ENCODE measurements at regions not wholly inside any gene's neighbourhood (a gene's known extent, or its start where the extent isn't known, plus 50 kb on each side); places are given as distances from the start of the nearest gene placed in this dataset.
"Not testable (repeated sequence)": the region's sequence is repeated elsewhere in the genome, so short reads cannot be mapped to it uniquely, and the experiment has no call there.

DNA sequence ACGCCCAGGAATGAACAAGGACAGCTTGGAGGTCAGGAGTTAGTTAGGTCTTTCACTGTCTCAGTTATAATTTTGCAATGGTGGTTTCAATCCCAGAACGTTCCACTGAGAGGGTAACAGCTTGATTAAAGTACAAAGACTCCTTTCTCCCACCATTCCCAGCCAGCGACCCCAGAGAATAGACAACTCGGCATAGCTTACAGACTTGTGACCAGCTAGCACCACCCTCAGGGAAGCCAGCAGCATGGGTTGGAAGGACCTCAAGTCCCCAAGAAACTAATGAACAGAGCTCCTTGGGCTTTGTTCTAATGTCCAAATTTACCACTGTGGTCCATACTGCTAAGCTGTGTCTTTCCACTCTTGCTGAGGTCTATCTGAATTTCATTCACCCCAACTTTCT lies 72.0 kb upstream of the MED14 start:
- no peak overlapping the region for H2AFZ ChIP-seq (ENCODE audit: low read depth)
- H3K79me2 ChIP-seq (ENCODE audit: insufficient read depth, low read depth) = no peaks in the 10 kb centered on the region
- no peak overlapping the region for H3K4me3 ChIP-seq (IDR thresholded peaks at IDR 0.05; ENCODE audit: insufficient read depth, low read depth, low read length)
- H3K4me1 ChIP-seq (ENCODE audit: low read depth, poor library complexity, severe bottlenecking) = no peaks in the 10 kb centered on the region
- H3K27ac ChIP-seq = no peak overlapping the region
- H4K20me1 ChIP-seq (ENCODE audit: insufficient read depth) = no peaks in the 10 kb centered on the region
- no peak overlapping the region for H3K9ac ChIP-seq
- TF ChIP-seq, protein P1, sequence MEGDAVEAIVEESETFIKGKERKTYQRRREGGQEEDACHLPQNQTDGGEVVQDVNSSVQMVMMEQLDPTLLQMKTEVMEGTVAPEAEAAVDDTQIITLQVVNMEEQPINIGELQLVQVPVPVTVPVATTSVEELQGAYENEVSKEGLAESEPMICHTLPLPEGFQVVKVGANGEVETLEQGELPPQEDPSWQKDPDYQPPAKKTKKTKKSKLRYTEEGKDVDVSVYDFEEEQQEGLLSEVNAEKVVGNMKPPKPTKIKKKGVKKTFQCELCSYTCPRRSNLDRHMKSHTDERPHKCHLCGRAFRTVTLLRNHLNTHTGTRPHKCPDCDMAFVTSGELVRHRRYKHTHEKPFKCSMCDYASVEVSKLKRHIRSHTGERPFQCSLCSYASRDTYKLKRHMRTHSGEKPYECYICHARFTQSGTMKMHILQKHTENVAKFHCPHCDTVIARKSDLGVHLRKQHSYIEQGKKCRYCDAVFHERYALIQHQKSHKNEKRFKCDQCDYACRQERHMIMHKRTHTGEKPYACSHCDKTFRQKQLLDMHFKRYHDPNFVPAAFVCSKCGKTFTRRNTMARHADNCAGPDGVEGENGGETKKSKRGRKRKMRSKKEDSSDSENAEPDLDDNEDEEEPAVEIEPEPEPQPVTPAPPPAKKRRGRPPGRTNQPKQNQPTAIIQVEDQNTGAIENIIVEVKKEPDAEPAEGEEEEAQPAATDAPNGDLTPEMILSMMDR (conservative IDR thresholded peaks at IDR 0.05; ENCODE audit: low read depth, low read length) = no peak
- H3K36me3 ChIP-seq (ENCODE audit: insufficient read depth) = no peaks in the 10 kb centered on the region
- no peak overlapping the region for H3K4me2 ChIP-seq
- H3K27me3 ChIP-seq (ENCODE audit: insufficient read depth, low read depth) = no peaks in the 10 kb centered on the region

DNA sequence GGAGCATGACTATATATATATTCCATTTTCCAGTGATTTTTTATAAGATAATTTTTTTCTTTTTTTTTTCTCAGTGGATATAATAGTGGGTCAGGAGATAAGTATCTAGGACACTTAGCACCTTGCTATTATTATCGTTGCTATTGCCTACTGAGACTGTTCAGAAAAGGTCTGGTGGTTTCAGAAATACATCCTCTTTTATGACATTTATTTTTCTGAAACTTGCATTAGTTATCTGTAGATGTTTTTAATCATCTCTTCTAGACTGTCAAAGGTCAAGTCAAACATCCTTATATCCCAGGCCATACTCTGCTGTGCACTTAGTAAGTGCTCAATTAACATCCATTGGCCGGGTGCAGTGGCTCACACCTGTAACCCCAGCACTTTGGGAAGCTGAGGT lies 72.9 kb upstream of the MED14 start:
- H3K4me1 ChIP-seq (ENCODE audit: low read depth, poor library complexity, severe bottlenecking) = no peaks in the 10 kb centered on the region
- no peak overlapping the region for H3K9ac ChIP-seq
- no peaks in the 10 kb centered on the region for H3K79me2 ChIP-seq (ENCODE audit: insufficient read depth, low read depth)
- no peaks in the 10 kb centered on the region for H4K20me1 ChIP-seq (ENCODE audit: insufficient read depth)
- H3K4me3 ChIP-seq (IDR thresholded peaks at IDR 0.05; ENCODE audit: insufficient read depth, low read depth, low read length) = no peak overlapping the region
- H3K4me2 ChIP-seq = no peak overlapping the region
- no peaks in the 10 kb centered on the region for H3K36me3 ChIP-seq (ENCODE audit: insufficient read depth)
- no peak overlapping the region for H3K27ac ChIP-seq
- H2AFZ ChIP-seq (ENCODE audit: low read depth) = no peak overlapping the region
- TF ChIP-seq, protein P1 (conservative IDR thresholded peaks at IDR 0.05; ENCODE audit: low read depth, low read length) = no peak
- no peaks in the 10 kb centered on the region for H3K27me3 ChIP-seq (ENCODE audit: insufficient read depth, low read depth)

DNA sequence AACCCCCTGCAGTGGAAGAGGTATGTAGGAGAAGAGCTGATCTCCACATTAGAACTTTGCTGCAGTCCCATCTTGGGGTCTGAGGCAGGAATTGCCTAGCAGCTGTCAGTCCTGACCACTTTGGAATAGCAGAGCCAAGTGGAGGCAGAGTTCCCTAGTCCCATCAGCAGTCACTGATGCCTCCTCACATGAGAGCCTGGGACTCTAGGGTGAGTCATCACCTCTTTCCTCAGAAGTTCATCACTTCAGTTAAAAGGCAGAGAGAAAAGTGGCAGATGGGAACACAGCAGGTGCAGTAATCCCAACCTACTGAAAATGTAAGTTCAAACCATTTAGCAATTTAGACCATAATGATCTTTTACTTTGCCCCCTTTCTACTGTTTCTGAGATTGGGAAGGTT lies 73.9 kb upstream of the MED14 start:
- Histone ChIP-seq H3K36me3 (ENCODE audit: insufficient read depth) (no peaks in the 10 kb centered on the region), H3K4me2 (no peak overlapping the region), H3K4me1 (ENCODE audit: low read depth, poor library complexity, severe bottlenecking) (no peaks in the 10 kb centered on the region), H4K20me1 (ENCODE audit: insufficient read depth) (no peaks in the 10 kb centered on the region), H3K27me3 (ENCODE audit: insufficient read depth, low read depth) (no peaks in the 10 kb centered on the region), H3K27ac (no peak overlapping the region), H2AFZ (ENCODE audit: low read depth) (no peak overlapping the region), H3K79me2 (ENCODE audit: insufficient read depth, low read depth) (no peaks in the 10 kb centered on the region), H3K4me3 (IDR thresholded peaks at IDR 0.05; ENCODE audit: insufficient read depth, low read depth, low read length) (no peak overlapping the region), H3K9ac (no peak overlapping the region)
- TF ChIP-seq, protein P1 (conservative IDR thresholded peaks at IDR 0.05; ENCODE audit: low read depth, low read length) = no peak

DNA sequence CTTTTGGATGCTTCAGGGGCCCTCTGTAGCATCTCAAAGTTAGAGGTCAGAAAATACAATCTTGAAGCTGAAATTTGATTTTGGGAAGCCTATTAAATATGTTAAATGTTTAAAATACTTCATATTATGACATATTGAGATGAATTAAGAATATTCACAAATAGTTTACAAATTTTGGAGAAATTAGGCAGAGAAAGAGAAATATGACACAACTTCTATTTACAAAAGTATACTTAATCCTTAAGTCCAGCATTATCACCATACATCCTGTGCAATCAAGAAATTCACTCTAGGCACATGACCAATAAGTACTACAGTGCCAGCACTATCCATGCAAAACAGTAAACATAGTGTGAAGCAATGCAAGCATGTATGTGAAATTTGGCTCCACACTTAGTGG lies 79.7 kb upstream of the MED14 start:
- not testable (repeated sequence) for H3K9ac ChIP-seq

DNA sequence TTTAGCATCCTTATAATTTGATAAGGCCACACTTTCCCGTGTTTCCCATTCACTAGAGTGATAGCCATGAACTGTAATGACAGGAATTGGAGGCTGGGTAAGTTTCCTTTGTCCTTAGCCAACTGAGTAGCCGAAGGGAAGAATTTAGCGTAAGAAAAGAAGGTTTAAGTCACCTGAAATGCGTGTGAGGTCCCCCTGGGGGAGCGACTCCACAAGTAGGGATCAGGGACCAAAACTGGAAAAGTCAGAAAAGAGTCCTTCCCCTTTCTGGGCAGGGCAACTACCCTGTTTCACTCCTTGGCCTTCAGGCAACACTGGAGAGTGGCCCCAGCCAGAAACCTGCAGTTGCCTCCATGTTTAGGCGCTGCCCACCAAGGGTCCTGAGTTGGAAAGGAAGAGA lies 81.6 kb upstream of the MED14 start:
- no peak overlapping the region for H3K4me2 ChIP-seq
- H4K20me1 ChIP-seq (ENCODE audit: insufficient read depth) = no peaks in the 10 kb centered on the region
- TF ChIP-seq, protein P1 (conservative IDR thresholded peaks at IDR 0.05; ENCODE audit: low read depth, low read length) = no peak
- no peaks in the 10 kb centered on the region for H3K27me3 ChIP-seq (ENCODE audit: insufficient read depth, low read depth)
- no peak overlapping the region for H3K27ac ChIP-seq
- H3K9ac ChIP-seq = no peak overlapping the region
- H3K4me1 ChIP-seq (ENCODE audit: low read depth, poor library complexity, severe bottlenecking) = no peaks in the 10 kb centered on the region
- H3K4me3 ChIP-seq (IDR thresholded peaks at IDR 0.05; ENCODE audit: insufficient read depth, low read depth, low read length) = no peak overlapping the region
- H3K79me2 ChIP-seq (ENCODE audit: insufficient read depth, low read depth) = no peaks in the 10 kb centered on the region
- H3K36me3 ChIP-seq (ENCODE audit: insufficient read depth) = no peaks in the 10 kb centered on the region
- no peak overlapping the region for H2AFZ ChIP-seq (ENCODE audit: low read depth)

More for the DNA sequence above, 79.7 kb upstream of the MED14 start:
- H3K27ac ChIP-seq; H4K20me1 ChIP-seq (ENCODE audit: insufficient read depth); H3K36me3 ChIP-seq (ENCODE audit: insufficient read depth); H3K4me2 ChIP-seq; H3K4me3 ChIP-seq (IDR thresholded peaks at IDR 0.05; ENCODE audit: insufficient read depth, low read depth, low read length); H3K4me1 ChIP-seq (ENCODE audit: low read depth, poor library complexity, severe bottlenecking); H3K27me3 ChIP-seq (ENCODE audit: insufficient read depth, low read depth); H2AFZ ChIP-seq (ENCODE audit: low read depth); H3K79me2 ChIP-seq (ENCODE audit: insufficient read depth, low read depth): not testable (repeated sequence)
